ENCODE measurements at regions not wholly inside any gene's neighbourhood (a gene's known extent, or its start where the extent isn't known, plus 50 kb on each side); places are given as distances from the start of the nearest gene placed in this dataset.

DNA sequence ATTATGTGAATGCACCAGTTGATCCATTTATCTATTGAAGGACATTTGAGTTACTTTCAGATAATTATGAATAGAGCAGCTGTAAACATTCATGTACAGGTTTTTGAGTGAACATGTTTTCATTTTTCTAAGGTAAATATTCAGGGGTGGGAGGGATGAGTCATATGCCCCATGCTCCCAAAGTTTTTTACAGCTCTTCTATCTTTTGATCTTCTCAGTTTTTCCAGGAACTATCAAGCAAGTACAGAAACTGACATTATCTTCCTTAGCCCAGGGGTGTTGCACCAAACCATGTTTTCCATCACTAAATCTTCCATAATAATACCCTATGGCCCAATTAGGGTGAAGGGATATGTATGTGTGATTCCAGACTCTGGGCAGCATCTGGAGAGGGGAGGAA is 384.5 kb downstream of the EMP1 start:
- H3K4me1 ChIP-seq (ENCODE audit: control insufficient read depth, insufficient read depth, low read length), result no peaks in the 10 kb centered on the region
- no peaks in the 10 kb centered on the region for H3K36me3 ChIP-seq (ENCODE audit: control insufficient read depth, insufficient read depth, low read length)
- H3K4me3 ChIP-seq (ENCODE audit: insufficient read depth, low read depth, low read length), result no peak overlapping the region
- H3K27me3 ChIP-seq (ENCODE audit: control insufficient read depth, insufficient read depth, low read length, poor library complexity, severe bottlenecking), result no peaks in the 10 kb centered on the region
- H3K9me3 ChIP-seq (ENCODE audit: control insufficient read depth, low read length), result no peaks in the 10 kb centered on the region
- no peak overlapping the region for H3K27ac ChIP-seq (ENCODE audit: insufficient read depth, low read depth, low read length, poor library complexity, severe bottlenecking)

DNA sequence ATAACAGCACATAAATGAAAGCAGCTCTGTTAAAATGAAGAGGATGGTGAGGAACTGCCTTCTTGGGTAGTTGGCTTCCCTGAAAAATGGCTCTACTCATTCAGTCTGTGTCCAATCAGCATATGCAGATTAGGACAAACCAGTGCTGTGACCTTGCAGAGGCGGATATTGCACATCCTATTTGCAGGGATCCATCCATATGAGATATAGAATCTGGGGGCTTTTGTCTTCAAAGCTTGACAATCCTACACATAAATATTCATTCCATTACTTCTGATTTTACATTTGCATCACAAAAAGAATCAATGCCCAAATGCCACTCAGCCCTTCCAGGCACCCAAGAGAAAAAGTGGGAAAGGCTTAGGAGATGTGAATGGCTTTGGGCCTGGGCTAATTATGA is 383.7 kb downstream of the EMP1 start:
- 93 to 100% methylated on average over 1 of the region's 1 CpG for whole genome bisulfite sequencing, 2 experiments
- Histone ChIP-seq H3K27ac (ENCODE audit: insufficient read depth, low read depth, low read length, poor library complexity, severe bottlenecking) (no peak overlapping the region), H3K36me3 (ENCODE audit: control insufficient read depth, insufficient read depth, low read length) (no peaks in the 10 kb centered on the region), H3K4me1 (ENCODE audit: control insufficient read depth, insufficient read depth, low read length) (no peaks in the 10 kb centered on the region), H3K27me3 (ENCODE audit: control insufficient read depth, insufficient read depth, low read length, poor library complexity, severe bottlenecking) (no peaks in the 10 kb centered on the region), H3K9me3 (ENCODE audit: control insufficient read depth, low read length) (no peaks in the 10 kb centered on the region), H3K4me3 (ENCODE audit: insufficient read depth, low read depth, low read length) (no peak overlapping the region)

DNA sequence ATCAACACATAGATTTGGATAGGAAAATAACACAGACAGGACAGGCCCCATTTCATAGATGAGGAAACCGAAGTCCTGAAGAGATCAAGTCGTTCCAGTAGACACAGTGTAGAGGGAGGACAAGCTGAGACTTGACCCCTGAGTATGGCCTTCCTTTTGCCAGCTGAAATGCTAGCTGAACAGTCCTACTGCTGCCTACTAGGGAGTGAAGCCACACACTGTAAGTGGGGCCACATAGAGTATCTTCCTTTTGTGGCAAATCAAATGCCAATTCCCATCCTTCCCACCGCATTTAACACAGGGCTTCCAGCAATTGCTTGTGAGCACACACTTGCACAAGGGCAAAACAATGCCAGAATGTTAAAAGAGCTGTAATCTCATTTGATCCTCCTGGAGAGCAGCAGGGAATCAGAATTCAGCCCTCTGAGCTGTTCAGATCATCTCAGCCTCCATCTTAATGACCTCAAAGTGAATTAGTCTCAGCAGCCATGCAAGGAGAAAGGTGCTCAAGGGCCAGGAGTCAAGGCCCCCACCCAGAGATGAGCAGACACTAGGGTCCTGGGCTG is 380.5 kb downstream of the EMP1 start:
- H3K27me3 ChIP-seq (ENCODE audit: control insufficient read depth, insufficient read depth, low read length, poor library complexity, severe bottlenecking), result no peaks in the 10 kb centered on the region
- peak overlapping the region; percentile 5 for H3K27ac ChIP-seq (ENCODE audit: insufficient read depth, low read depth, low read length, poor library complexity, severe bottlenecking)
- no peaks in the 10 kb centered on the region for H3K9me3 ChIP-seq (ENCODE audit: control insufficient read depth, low read length)
- WGBS, 2 experiments, result 90 to 93% methylated on average over 3 of the region's 3 CpGs
- no peaks in the 10 kb centered on the region for H3K4me1 ChIP-seq (ENCODE audit: control insufficient read depth, insufficient read depth, low read length)
- no peaks in the 10 kb centered on the region for H3K36me3 ChIP-seq (ENCODE audit: control insufficient read depth, insufficient read depth, low read length)
- H3K4me3 ChIP-seq (ENCODE audit: insufficient read depth, low read depth, low read length), result no peak overlapping the region

DNA sequence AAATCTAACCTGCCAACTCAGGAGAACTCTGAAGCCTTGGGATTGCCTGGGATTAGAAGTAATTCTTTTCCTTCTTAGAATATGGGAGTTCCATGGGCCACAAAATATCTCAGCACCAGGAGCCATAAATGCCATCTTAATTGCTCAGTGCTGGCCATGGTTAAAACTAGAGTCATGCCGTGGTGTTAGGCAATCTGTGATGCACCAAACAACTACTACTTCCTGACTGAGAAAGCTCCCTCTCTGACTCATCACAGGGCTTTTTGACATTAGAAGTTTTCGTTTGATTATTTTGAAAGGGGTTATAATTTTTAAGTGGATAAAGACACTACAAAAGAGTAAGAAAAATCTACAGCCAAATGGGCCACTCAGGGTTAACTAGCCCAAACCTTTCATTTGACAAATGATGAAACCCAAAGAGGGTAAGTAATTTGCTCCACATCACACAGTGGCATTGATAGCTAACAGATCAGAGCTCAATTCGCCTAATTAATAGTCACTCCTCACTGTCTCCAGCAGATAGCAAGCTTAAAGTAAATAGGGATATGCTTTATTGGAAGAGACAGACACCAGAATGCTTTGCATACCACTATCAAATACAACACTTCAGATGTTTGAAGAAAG is 377.3 kb downstream of the EMP1 start:
- Histone ChIP-seq H3K9me3 (ENCODE audit: control insufficient read depth, low read length) (no peaks in the 10 kb centered on the region), H3K4me1 (ENCODE audit: control insufficient read depth, insufficient read depth, low read length) (no peaks in the 10 kb centered on the region), H3K36me3 (ENCODE audit: control insufficient read depth, insufficient read depth, low read length) (no peaks in the 10 kb centered on the region), H3K4me3 (ENCODE audit: insufficient read depth, low read depth, low read length) (no peak overlapping the region), H3K27me3 (ENCODE audit: control insufficient read depth, insufficient read depth, low read length, poor library complexity, severe bottlenecking) (no peaks in the 10 kb centered on the region), H3K27ac (ENCODE audit: insufficient read depth, low read depth, low read length, poor library complexity, severe bottlenecking) (no peak overlapping the region)
- 84 to 90% methylated on average over 1 to 3 of the region's 3 CpGs for WGBS, 2 experiments

DNA sequence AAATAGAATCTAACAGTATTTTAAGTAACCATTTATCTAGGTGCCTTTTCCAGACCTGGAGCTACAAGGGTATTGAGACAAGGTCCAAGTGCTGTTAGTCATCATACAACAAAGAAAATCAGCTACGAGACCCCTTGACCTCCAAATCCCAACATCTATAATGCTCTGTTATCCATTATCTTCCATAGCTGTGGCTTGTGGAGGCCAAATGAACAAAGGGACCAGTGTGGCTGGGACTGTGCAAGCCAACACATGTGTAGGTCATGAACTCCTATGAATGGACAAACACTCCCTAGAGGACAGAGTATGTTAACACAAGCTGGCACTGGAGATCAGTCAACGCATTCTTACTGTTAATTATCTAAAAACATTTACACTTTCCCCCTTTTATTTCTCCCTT is 374.5 kb downstream of the EMP1 start:
- 92 to 98% methylated on average over 2 of the region's 2 CpGs for WGBS, 2 experiments
- Histone ChIP-seq H3K36me3 (ENCODE audit: control insufficient read depth, insufficient read depth, low read length) (no peaks in the 10 kb centered on the region), H3K27ac (ENCODE audit: insufficient read depth, low read depth, low read length, poor library complexity, severe bottlenecking) (no peak overlapping the region), H3K4me1 (ENCODE audit: control insufficient read depth, insufficient read depth, low read length) (no peaks in the 10 kb centered on the region), H3K9me3 (ENCODE audit: control insufficient read depth, low read length) (no peaks in the 10 kb centered on the region), H3K27me3 (ENCODE audit: control insufficient read depth, insufficient read depth, low read length, poor library complexity, severe bottlenecking) (no peaks in the 10 kb centered on the region), H3K4me3 (ENCODE audit: insufficient read depth, low read depth, low read length) (no peak overlapping the region)

DNA sequence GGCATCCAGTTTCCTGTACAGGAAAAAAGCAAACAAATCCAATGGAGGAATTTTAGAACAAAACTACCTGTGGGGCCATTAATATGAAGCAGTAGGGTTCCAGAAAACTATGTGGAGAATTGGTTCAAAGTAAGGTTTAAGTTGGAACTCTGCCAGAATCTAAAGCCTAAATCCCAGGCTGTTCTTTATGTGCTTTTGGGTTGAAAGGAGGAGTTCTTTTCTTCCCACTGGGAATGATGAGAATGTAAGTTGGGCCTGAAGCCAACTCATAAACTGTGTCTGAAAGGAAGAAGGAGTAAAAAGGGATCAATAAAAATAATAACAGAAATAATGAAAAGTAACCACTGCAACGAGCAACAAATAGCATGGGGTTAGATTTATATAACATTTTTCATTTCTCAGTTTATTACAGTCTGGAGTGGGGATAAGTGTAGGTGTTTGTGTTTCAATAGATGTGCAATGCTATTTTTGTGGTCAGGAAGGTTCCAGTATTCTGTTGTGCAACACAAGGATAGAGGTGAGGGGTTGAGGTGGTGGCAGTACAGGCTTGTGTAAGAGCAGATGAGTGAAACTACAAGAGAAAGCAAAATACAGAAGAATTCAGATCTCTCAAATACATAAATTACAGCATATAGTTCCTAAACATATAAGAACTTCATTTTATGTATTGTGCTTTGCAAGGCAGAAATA is 373.6 kb downstream of the EMP1 start:
- no peaks in the 10 kb centered on the region for H3K36me3 ChIP-seq (ENCODE audit: control insufficient read depth, insufficient read depth, low read length)
- H3K4me3 ChIP-seq (ENCODE audit: insufficient read depth, low read depth, low read length), result no peak overlapping the region
- H3K27ac ChIP-seq (ENCODE audit: insufficient read depth, low read depth, low read length, poor library complexity, severe bottlenecking), result no peak overlapping the region
- no peaks in the 10 kb centered on the region for H3K27me3 ChIP-seq (ENCODE audit: control insufficient read depth, insufficient read depth, low read length, poor library complexity, severe bottlenecking)
- H3K4me1 ChIP-seq (ENCODE audit: control insufficient read depth, insufficient read depth, low read length), result no peaks in the 10 kb centered on the region
- H3K9me3 ChIP-seq (ENCODE audit: control insufficient read depth, low read length), result no peaks in the 10 kb centered on the region
- 100% methylated on average over 1 of the region's 1 CpG; no CpG with 5 or more reads in 1 of the 2 experiments for WGBS, 2 experiments

GRCh38 chr12:13566292-13566691 is 369.8 kb downstream of the EMP1 start:
- H3K27ac ChIP-seq (ENCODE audit: insufficient read depth, low read depth, low read length, poor library complexity, severe bottlenecking), result no peak overlapping the region
- H3K4me3 ChIP-seq (ENCODE audit: insufficient read depth, low read depth, low read length), result no peak overlapping the region
- H3K36me3 ChIP-seq (ENCODE audit: control insufficient read depth, insufficient read depth, low read length), result no peaks in the 10 kb centered on the region
- no peaks in the 10 kb centered on the region for H3K27me3 ChIP-seq (ENCODE audit: control insufficient read depth, insufficient read depth, low read length, poor library complexity, severe bottlenecking)
- H3K9me3 ChIP-seq (ENCODE audit: control insufficient read depth, low read length), result no peaks in the 10 kb centered on the region
- no peaks in the 10 kb centered on the region for H3K4me1 ChIP-seq (ENCODE audit: control insufficient read depth, insufficient read depth, low read length)

- Histone ChIP-seq H3K36me3 (ENCODE audit: control insufficient read depth, insufficient read depth, low read length) (no peaks in the 10 kb centered on the region), H3K9me3 (ENCODE audit: control insufficient read depth, low read length) (no peaks in the 10 kb centered on the region), H3K4me3 (ENCODE audit: insufficient read depth, low read depth, low read length) (no peak overlapping the region), H3K27me3 (ENCODE audit: control insufficient read depth, insufficient read depth, low read length, poor library complexity, severe bottlenecking) (no peaks in the 10 kb centered on the region), H3K27ac (ENCODE audit: insufficient read depth, low read depth, low read length, poor library complexity, severe bottlenecking) (no peak overlapping the region), H3K4me1 (ENCODE audit: control insufficient read depth, insufficient read depth, low read length) (no peaks in the 10 kb centered on the region)
- 95 to 97% methylated on average over 21 of the region's 21 CpGs for WGBS, 2 experiments
Measured at GRCh38 chr12:13564266-13564810, 367.8 kb downstream of the EMP1 start.

DNA sequence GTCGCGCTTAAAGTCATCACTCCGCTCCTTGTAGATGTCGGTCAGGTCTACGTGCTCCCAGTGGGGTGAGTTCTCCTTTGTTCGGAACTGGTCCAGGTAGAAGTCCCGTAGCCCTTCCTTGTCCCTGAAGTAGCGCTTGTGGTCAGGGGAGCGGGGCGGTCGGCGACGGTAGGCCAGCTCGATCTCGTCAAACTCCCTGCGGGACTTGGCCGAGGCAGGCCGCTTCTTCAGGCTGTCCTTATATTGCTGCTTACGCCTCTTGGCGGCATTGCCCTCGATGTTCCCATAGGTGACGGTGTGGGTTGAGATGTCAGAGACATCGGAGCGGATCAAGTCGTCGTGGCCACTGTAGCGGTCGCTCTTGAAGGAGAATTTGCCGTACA is 367.2 kb downstream of the EMP1 start:
- Histone ChIP-seq H3K9me3 (ENCODE audit: control insufficient read depth, low read length) (no peaks in the 10 kb centered on the region), H3K36me3 (ENCODE audit: control insufficient read depth, insufficient read depth, low read length) (no peaks in the 10 kb centered on the region)

DNA sequence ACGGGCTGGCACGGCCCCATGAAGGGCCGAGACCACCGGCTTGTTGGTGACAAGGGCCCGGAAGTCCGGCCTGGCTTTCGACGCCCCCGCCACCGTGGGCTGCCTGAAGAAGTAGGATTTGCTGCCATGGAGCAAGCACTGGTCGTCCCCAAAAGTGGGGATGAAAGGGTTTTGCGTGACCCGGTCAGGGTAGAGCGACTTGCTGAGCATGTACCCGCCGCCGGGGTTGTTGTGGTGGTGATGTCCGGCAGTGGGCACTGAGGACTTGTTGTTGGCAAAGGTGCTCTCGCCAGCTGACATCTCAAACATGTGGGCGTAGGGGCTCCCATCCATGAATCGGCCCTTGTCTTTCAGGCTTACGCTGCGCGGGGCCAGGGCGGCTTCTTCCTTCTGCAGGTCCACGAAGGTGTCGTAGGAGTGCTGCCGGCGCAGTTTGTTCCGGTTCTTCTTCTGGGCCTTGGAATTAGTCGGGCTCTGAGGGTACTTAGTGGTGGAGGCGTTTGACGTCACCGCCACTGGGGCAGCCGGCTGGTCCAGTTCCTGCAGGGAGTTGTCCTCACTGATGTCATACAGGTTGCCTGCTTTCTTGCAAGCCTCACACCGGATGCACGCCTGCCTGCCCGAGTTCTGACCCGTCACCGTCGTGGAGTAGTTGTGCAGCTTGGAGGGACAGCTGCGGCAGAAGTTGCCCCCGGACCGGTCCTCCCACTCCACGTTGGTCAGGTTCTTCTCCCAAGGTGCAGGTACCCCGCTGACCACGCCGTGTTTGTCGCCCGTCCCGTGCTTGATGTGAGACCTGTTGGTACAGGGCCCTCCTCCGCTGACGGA is 366.6 kb downstream of the EMP1 start:
- Histone ChIP-seq H3K27me3 (ENCODE audit: control insufficient read depth, insufficient read depth, low read length, poor library complexity, severe bottlenecking) (no peaks in the 10 kb centered on the region), H3K36me3 (ENCODE audit: control insufficient read depth, insufficient read depth, low read length) (no peaks in the 10 kb centered on the region), H3K4me3 (ENCODE audit: insufficient read depth, low read depth, low read length) (no peak overlapping the region), H3K27ac (ENCODE audit: insufficient read depth, low read depth, low read length, poor library complexity, severe bottlenecking) (no peak overlapping the region), H3K4me1 (ENCODE audit: control insufficient read depth, insufficient read depth, low read length) (no peaks in the 10 kb centered on the region), H3K9me3 (ENCODE audit: control insufficient read depth, low read length) (no peaks in the 10 kb centered on the region)
- WGBS, 2 experiments, result 96% methylated on average over 53 of the region's 53 CpGs

More for the DNA sequence above, 367.2 kb downstream of the EMP1 start:
- no peaks in the 10 kb centered on the region for H3K27me3 ChIP-seq (ENCODE audit: control insufficient read depth, insufficient read depth, low read length, poor library complexity, severe bottlenecking)
- WGBS, 2 experiments, result 97% methylated on average over 29 of the region's 29 CpGs
- H3K4me3 ChIP-seq (ENCODE audit: insufficient read depth, low read depth, low read length), result no peak overlapping the region
- no peaks in the 10 kb centered on the region for H3K4me1 ChIP-seq (ENCODE audit: control insufficient read depth, insufficient read depth, low read length)
- H3K27ac ChIP-seq (ENCODE audit: insufficient read depth, low read depth, low read length, poor library complexity, severe bottlenecking), result no peak overlapping the region
